HG03439 (cell line): ENCODE measurements at regions not wholly inside any gene's neighbourhood (a gene's known extent, or its start where the extent isn't known, plus 50 kb on each side); places are given as distances from the start of the nearest gene placed in this dataset.

Experiments
- ATAC-seq: cut with Tn5 transposase; IDR thresholded peaks from one replicate; pipeline ENCODE4 v1.9.1; 2021; ENCODE audit warnings: mild to moderate bottlenecking, moderate library complexity; ENCODE audit not compliant: unreplicated experiment

DNA sequence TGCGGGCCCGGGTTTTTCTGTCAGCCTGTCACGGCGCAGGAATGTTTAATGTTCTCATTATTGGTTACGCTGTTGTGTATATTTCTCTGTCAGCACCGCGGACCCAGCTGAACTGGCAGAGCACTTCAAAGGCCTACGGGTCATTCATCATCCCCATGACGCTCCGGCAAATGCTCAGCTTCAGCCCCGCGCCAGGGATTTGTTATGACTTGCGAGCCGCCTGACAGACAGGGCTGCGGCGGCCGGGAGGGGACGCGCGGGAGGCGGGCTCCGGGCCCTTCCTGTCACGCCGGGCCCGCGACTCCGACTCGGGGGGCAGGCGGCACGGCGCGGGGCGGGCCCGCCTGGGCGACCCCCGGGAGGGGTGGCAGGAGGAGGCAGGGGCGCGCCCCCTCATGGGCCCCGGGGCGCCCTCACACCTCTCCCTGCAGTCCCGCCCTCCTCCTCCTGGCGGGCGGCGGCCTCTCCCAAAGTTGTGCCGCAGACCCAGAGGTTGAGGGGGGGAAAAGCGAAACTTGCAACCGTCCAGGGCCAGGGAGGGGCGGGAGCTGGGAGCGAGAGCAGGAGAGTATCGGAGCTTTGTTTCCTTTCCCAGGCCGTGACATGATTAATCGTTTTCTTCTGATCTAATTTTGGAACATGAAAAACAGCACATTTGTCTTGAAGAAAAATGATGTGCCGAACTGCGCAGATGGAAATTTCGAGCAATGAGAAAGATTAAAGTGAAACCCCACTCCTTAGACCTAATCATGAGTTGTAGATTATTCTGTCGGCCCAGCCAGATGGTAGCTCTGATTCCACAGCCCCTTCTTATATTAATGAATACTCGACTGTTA lies 59.3 kb upstream of the COMTD1 start:
- peak; percentile 73 for ATAC-seq

DNA sequence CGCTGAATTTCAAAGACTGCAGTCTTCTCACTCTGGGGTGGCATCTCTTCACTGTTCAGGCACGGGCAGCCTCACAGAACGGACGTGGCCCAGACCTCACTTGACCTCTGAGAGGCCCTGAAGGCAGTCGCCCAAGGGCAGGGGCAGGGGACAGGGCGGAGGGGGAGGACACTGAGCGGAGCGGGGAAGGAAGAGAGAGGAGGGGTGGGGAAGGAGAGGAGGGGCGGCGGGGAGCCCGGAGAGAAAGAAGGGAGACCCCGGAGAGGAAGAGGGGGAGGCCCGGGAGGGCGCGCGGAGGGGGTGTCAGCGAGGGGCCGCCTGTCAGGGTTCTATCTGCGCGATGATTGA lies 58.7 kb upstream of the COMTD1 start:
- ATAC-seq, result no peak

- ATAC-seq, result no peak
These were observed 58.3 kb upstream of the COMTD1 start for GRCh38 chr10:75294031-75294437.

GRCh38 chr10:75293446-75293820 lies 57.7 kb upstream of the COMTD1 start:
- ATAC-seq, result no peak

GRCh38 chr10:75292794-75293445 lies 57.2 kb upstream of the COMTD1 start:
- no peak for ATAC-seq

DNA sequence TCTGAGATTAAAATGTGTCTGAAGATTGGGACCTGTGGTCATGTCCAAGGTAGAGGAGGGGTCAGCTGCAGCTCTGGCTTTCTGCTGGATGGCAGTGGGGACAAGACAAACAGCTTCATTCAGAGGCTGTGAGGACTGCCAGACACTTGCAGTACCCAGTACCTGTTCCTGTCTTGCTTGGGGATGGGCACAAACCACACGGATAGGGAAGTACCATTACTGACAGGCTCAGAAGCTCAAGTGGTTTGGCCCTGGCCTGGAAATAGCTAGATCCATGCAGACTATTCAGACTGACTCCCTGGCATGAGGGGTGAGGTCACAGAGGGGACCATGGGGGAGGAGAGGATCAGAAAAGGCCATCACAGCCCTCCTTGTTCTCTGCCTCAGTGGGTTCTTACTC lies 56.0 kb upstream of the COMTD1 start:
- no peak for ATAC-seq

DNA sequence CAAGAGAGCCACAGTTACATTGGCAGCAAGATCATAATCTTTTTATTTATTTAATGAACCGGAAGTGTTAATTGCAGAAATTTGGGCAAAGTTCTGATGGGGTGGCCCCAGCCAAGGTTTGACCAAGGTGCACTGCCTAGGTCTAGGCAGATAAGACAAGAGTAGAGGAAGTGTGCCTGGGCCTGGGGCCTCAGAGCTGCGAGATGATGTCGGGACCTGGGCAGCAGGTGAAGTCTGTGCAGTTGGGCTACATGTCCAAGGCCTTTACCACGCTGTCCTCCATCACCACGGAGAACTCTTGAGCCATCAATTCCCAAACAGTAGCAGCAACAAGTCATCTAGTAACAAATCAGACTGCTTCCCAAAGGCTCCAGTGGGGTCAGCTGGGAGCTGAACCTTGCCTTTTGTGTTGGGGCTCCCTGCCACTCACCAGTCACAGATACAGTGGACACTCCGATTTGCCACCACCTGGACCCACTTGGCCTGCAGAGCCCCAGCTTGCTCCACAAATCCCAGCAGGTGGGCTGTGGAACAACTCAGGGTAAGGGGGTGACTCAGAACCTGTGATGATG lies 52.5 kb upstream of the COMTD1 start:
- no peak for ATAC-seq

GRCh38 chr10:75287697-75288096 lies 51.9 kb upstream of the COMTD1 start:
- ATAC-seq, result no peak

GRCh38 chr10:75286901-75287300 lies 51.1 kb upstream of the COMTD1 start:
- ATAC-seq, result no peak
